Activated naive CD4-positive, alpha-beta T cell treated with anti-CD3 and anti-CD28 coated beads, Interleukin-2, amount 50 U/mL, for 24 hours (primary cell): ENCODE measurements at regions not wholly inside any gene's neighbourhood (a gene's known extent, or its start where the extent isn't known, plus 50 kb on each side); places are given as distances from the start of the nearest gene placed in this dataset.
A peak's percentile ranks its signal among the peaks of the same experiment; 100 is the strongest.
"Not testable (repeated sequence)": the region's sequence is repeated elsewhere in the genome, so short reads cannot be mapped to it uniquely, and the experiment has no call there.

Source experiments
- H3K27ac Mint-ChIP-seq: one replicate; pipeline ENCODE4 v1.8.0; 2021; ENCODE audit warnings: mild to moderate bottlenecking, mixed read lengths
- H3K27me3 Mint-ChIP-seq: one replicate; pipeline ENCODE4 v1.8.0; 2021; ENCODE audit warnings: mixed read lengths
- H3K36me3 Mint-ChIP-seq: one replicate; pipeline ENCODE4 v1.8.0; 2021; ENCODE audit warnings: mixed read lengths
- H3K4me1 Mint-ChIP-seq: one replicate; pipeline ENCODE4 v1.8.0; 2021; ENCODE audit warnings: mixed read lengths
- H3K4me3 Mint-ChIP-seq: one replicate; pipeline ENCODE4 v1.8.0; 2021; ENCODE audit warnings: mild to moderate bottlenecking, mixed read lengths
- H3K9me3 Mint-ChIP-seq: one replicate; pipeline ENCODE4 v1.8.0; 2021; ENCODE audit warnings: mixed read lengths

GRCh38 chr3:106093616-106094015 is 224.8 kb upstream of the CBLB start:
- no peaks in the 10 kb centered on the region for H3K27me3 Mint-ChIP-seq
- no peaks in the 10 kb centered on the region for H3K9me3 Mint-ChIP-seq
- H3K27ac Mint-ChIP-seq, result peak overlapping the region; percentile 14
- H3K36me3 Mint-ChIP-seq, result no peaks in the 10 kb centered on the region
- peaks cover 15% of the 10 kb centered on the region for H3K4me1 Mint-ChIP-seq
- H3K4me3 Mint-ChIP-seq, result no peak overlapping the region

DNA sequence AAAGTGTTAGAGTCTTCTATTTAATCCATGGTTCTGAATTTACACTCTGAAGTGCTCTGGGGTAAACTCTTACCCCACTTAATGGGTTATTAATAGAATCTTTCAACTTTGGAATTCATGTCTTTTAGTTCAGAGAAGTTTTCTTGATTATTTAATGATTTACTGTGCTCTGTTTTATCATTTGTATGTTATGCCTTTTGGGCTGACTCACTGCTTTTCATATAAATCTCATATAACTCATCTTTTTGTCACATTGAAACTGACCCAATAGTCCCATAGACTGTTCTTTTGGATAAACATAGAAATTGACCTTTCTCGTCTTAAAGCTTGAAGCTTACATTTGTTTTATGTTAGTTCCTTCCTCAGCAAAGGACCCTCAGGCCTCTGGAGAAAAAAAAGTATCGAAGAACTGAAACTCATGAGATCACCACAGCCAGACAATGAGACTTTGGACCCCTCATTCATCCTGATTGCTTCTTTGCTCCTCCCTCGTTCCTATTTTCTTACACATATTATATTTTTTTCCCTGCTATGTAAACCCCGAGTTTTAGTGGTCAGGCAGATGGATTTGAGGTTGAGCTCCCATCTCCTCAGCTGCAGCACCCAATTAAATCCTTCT is 229.1 kb upstream of the CBLB start:
- no peaks in the 10 kb centered on the region for H3K27me3 Mint-ChIP-seq
- peaks cover 8% of the 10 kb centered on the region for H3K36me3 Mint-ChIP-seq
- no peak overlapping the region for H3K27ac Mint-ChIP-seq
- H3K9me3 Mint-ChIP-seq, result peaks cover 10% of the 10 kb centered on the region
- H3K4me3 Mint-ChIP-seq, result no peak overlapping the region
- peaks cover 15% of the 10 kb centered on the region for H3K4me1 Mint-ChIP-seq

DNA sequence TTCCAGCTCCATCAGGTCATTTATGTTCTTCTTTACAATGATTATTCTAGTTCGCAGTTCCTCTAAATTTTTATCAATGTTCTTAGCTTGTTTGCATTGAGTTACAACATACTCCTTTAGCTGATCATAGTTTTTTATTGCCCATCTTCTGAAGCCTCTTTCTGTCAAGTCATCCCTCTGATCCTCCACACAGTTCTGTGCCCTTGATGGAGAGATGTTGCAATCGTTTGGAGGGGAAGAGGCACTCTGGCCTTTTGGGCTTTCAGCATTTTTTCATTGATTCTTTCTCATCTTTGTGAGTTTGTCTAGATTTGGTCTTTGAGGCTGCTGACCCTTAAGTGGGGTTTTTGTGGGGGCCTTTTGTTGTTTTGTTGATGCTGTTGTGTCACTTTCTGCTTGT is 234.6 kb upstream of the CBLB start:
- H3K27me3 Mint-ChIP-seq, result no peaks in the 10 kb centered on the region
- peaks cover 10% of the 10 kb centered on the region for H3K36me3 Mint-ChIP-seq
- H3K27ac Mint-ChIP-seq, result no peak overlapping the region
- H3K4me1 Mint-ChIP-seq, result no peaks in the 10 kb centered on the region
- H3K9me3 Mint-ChIP-seq, result peaks cover 15% of the 10 kb centered on the region
- H3K4me3 Mint-ChIP-seq, result no peak overlapping the region

- peaks cover 10% of the 10 kb centered on the region for H3K36me3 Mint-ChIP-seq
- no peak overlapping the region for H3K4me3 Mint-ChIP-seq
- H3K9me3 Mint-ChIP-seq, result peaks cover 15% of the 10 kb centered on the region
- no peaks in the 10 kb centered on the region for H3K27me3 Mint-ChIP-seq
- H3K27ac Mint-ChIP-seq, result no peak overlapping the region
- H3K4me1 Mint-ChIP-seq, result peaks cover 6% of the 10 kb centered on the region
These were observed 235.3 kb upstream of the CBLB start for GRCh38 chr3:106104078-106104477.

GRCh38 chr3:106108925-106109324 is 240.1 kb upstream of the CBLB start:
- H3K27me3 Mint-ChIP-seq, result no peaks in the 10 kb centered on the region
- no peak overlapping the region for H3K27ac Mint-ChIP-seq
- H3K9me3 Mint-ChIP-seq, result no peaks in the 10 kb centered on the region
- no peaks in the 10 kb centered on the region for H3K36me3 Mint-ChIP-seq
- H3K4me1 Mint-ChIP-seq, result peaks cover 17% of the 10 kb centered on the region
- H3K4me3 Mint-ChIP-seq, result no peak overlapping the region

GRCh38 chr3:106112561-106112960 is 243.7 kb upstream of the CBLB start:
- H3K4me1 Mint-ChIP-seq, result peaks cover 17% of the 10 kb centered on the region
- not testable (repeated sequence) for H3K27me3 Mint-ChIP-seq, H3K36me3 Mint-ChIP-seq, H3K9me3 Mint-ChIP-seq, H3K27ac Mint-ChIP-seq, H3K4me3 Mint-ChIP-seq

DNA sequence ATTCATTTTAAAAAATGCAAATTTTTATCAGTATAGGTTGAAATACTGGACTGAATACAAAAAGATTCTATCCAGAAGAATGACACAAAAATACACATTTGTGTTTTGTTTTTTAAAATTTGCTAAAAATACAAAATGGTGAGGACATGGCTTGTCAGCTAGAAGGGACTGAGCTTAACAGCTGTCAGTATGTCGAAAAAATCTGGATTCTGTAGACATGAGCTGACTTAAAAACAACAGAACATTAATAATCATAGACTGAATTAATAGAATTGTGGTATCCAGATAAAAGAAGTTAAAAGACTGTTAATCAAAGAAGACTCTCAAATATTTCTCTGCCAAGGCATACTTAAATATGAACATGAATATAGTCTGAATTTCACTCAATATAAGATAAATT is 244.9 kb upstream of the CBLB start:
- H3K4me1 Mint-ChIP-seq, result peaks cover 21% of the 10 kb centered on the region
- H3K9me3 Mint-ChIP-seq, result no peaks in the 10 kb centered on the region
- no peak overlapping the region for H3K4me3 Mint-ChIP-seq
- H3K36me3 Mint-ChIP-seq, result no peaks in the 10 kb centered on the region
- H3K27me3 Mint-ChIP-seq, result no peaks in the 10 kb centered on the region
- no peak overlapping the region for H3K27ac Mint-ChIP-seq

DNA sequence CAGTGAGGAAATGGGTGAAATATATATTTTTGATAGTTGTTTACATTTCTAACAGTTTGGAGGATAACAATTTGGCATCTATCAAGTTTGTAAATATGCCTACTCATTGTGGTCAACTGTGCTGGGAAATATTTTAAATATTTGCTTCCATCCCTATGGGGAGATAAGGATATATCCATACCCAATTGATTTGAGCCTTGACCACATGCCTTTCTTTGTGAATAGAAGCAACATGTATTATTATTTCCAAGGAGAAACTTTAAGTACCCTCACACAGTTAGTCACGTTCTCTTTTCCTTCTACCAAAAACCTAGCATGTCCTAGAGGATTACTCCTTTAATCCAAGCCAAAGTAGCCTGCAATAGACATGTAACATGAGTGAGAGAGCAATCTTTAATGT is 245.4 kb upstream of the CBLB start:
- Mint-ChIP-seq H3K4me3 (no peak overlapping the region), H3K27ac (no peak overlapping the region), H3K27me3 (no peaks in the 10 kb centered on the region), H3K36me3 (no peaks in the 10 kb centered on the region), H3K9me3 (peaks cover 1% of the 10 kb centered on the region), H3K4me1 (peaks cover 21% of the 10 kb centered on the region)

DNA sequence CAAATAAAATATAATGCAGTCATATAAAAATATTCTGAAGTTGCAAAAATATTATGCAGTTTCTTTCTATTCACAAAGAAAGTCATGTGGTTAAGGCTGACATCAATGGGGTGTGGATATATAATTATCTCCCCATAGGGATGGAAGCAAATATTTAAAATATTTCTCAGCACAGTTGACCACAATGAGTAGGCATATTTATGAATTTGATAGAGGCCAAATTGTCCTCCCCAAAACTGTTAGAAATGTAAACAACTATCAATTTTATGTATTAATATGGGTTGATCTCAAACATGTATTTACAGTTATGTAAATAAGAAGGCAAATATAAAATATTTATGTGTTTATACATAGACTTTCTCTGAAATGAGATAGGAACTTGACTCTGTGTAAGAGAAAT is 246.0 kb upstream of the CBLB start:
- Mint-ChIP-seq H3K27me3 (no peaks in the 10 kb centered on the region), H3K4me3 (no peak overlapping the region), H3K9me3 (peaks cover 5% of the 10 kb centered on the region), H3K36me3 (no peaks in the 10 kb centered on the region), H3K27ac (no peak overlapping the region), H3K4me1 (peaks cover 21% of the 10 kb centered on the region)

GRCh38 chr3:106115557-106115956 is 246.7 kb upstream of the CBLB start:
- H3K27ac Mint-ChIP-seq, result no peak overlapping the region

DNA sequence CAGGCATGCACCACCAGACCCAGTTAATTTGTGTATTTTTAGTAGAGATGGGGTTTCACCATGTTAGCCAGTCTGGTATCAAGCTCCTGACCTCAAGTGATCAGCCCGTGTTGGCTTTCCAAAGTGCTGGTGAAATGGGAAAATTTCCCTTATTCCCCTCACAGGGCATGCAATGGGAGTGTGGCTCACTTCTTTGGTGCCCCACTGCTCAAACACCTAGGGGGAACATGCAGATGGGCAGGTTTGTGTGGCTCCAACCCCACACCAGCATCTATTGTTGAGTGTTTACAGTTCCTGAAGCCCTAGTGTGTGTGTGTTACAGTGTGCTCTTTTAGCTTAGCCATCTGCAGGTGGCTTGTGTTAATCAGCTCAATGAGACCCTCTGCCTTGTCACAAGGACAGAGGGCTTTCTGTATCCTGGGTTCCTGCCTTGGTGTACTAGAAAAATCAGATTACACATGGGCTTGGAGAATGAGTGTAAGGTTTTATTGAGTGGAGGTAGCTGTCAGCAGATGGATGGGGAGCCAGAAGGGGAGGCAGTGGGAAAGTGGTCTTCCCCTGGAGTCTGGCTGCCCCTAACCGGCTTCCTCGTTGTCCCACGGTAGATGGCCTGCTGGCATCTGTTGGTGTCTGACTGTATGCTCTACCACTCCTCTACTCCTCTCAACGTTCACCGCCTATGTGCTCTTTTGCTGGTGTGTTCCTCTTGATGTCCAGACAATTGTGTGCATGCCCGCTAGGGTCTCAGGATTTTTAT is 248.1 kb upstream of the CBLB start:
- H3K4me3 Mint-ChIP-seq, result no peak overlapping the region
- peaks cover 5% of the 10 kb centered on the region for H3K9me3 Mint-ChIP-seq
- no peak overlapping the region for H3K27ac Mint-ChIP-seq
- H3K4me1 Mint-ChIP-seq, result peaks cover 34% of the 10 kb centered on the region
- no peaks in the 10 kb centered on the region for H3K36me3 Mint-ChIP-seq
- H3K27me3 Mint-ChIP-seq, result no peaks in the 10 kb centered on the region

More at GRCh38 chr3:106115557-106115956, 246.7 kb upstream of the CBLB start:
- Mint-ChIP-seq H3K4me1 (peaks cover 28% of the 10 kb centered on the region), H3K36me3 (no peaks in the 10 kb centered on the region), H3K4me3 (no peak overlapping the region), H3K9me3 (peaks cover 5% of the 10 kb centered on the region), H3K27me3 (no peaks in the 10 kb centered on the region)

- Mint-ChIP-seq H3K4me3 (no peak overlapping the region), H3K36me3 (no peaks in the 10 kb centered on the region), H3K4me1 (peaks cover 36% of the 10 kb centered on the region), H3K9me3 (peaks cover 5% of the 10 kb centered on the region), H3K27me3 (no peaks in the 10 kb centered on the region), H3K27ac (no peak overlapping the region)
These were observed 248.7 kb upstream of the CBLB start for GRCh38 chr3:106117490-106117858.

- Mint-ChIP-seq H3K9me3 (peaks cover 5% of the 10 kb centered on the region), H3K27ac (peak overlapping the region; percentile 96), H3K4me1 (peaks cover 32% of the 10 kb centered on the region), H3K4me3 (peak overlapping the region; percentile 61), H3K36me3 (no peaks in the 10 kb centered on the region), H3K27me3 (no peaks in the 10 kb centered on the region)
These were observed 250.8 kb upstream of the CBLB start for GRCh38 chr3:106119614-106120082.

DNA sequence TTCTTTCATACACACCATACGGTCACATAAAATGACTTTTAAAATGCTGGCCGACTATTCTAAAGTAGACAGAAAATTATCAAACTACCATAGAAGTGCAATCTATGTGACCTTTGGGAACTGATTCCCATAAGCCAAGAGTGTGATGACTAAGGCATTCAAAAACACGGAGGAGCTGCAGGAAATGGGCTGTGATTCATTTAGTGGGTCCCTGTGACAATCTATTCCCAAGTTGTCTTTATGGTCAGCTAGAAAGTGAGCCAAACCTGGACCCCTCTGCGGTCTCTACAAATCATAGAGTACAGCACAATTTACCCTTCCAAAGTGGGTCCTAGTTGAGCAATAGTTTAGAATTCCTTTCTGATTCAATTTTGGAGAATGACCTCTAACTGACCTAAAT is 251.5 kb upstream of the CBLB start:
- Mint-ChIP-seq H3K4me3 (no peak overlapping the region), H3K27me3 (no peaks in the 10 kb centered on the region), H3K36me3 (no peaks in the 10 kb centered on the region), H3K27ac (no peak overlapping the region), H3K4me1 (peaks cover 32% of the 10 kb centered on the region), H3K9me3 (peaks cover 5% of the 10 kb centered on the region)

DNA sequence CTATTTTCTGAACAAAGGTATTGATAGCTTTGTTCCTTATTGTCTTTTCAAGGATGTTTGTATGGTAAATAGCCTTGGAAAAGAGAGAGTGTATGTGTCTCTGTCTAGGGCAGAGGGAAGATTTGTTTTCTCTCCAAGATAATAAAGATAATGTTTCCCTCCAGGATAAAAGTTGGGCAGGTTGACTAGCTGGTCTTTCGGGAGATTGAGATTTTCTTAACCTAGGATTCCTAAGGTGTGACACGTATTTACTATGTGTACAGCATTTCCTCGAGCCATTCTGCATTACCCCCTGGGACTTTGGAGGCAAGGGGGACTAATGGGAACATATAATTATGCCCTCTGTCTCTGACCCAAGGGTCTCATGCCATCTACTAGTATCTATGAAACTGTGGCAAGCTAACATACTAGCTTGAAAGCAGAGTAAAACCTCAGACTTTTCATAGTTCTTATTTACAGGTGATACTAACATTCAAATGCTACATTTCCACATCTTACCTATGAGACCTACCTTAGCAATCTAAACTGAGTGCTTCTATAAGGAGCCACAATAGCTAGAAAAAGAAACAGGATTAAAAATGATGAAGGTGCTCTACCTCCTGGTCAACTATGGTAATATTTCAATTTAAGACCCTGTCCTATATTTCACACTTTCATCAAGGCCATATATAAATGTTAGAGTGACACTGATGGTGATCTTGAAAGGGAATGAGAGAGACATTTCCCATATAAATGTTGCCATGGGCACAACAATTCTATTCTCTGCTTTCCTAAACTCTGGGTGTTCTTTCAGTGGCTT is 252.9 kb upstream of the CBLB start:
- Mint-ChIP-seq H3K4me3 (no peak overlapping the region), H3K27ac (no peak overlapping the region), H3K27me3 (no peaks in the 10 kb centered on the region), H3K9me3 (peaks cover 5% of the 10 kb centered on the region), H3K4me1 (peaks cover 32% of the 10 kb centered on the region), H3K36me3 (no peaks in the 10 kb centered on the region)

- H3K27me3 Mint-ChIP-seq, result no peaks in the 10 kb centered on the region
- no peak overlapping the region for H3K4me3 Mint-ChIP-seq
- no peaks in the 10 kb centered on the region for H3K36me3 Mint-ChIP-seq
- H3K4me1 Mint-ChIP-seq, result peaks cover 18% of the 10 kb centered on the region
- no peaks in the 10 kb centered on the region for H3K9me3 Mint-ChIP-seq
- no peak overlapping the region for H3K27ac Mint-ChIP-seq
These were observed 256.0 kb upstream of the CBLB start for GRCh38 chr3:106124818-106125217.
